Neutrophil (primary cell): ENCODE measurements at regions not wholly inside any gene's neighbourhood (a gene's known extent, or its start where the extent isn't known, plus 50 kb on each side); places are given as distances from the start of the nearest gene placed in this dataset.

Source experiments
- H3K27ac ChIP-seq: fragments of 200-600 bp; sonication (generic); 2 replicates; pipeline ENCODE4 v1.5.1; 2016; ENCODE audit warnings: mild to moderate bottlenecking, moderate library complexity
- H3K27me3 ChIP-seq: fragments of 200-600 bp; sonication (generic); 2 replicates; pipeline ENCODE4 v1.6.0; 2016; ENCODE audit warnings: mild to moderate bottlenecking
- H3K36me3 ChIP-seq: fragments of 200-600 bp; sonication (generic); 2 replicates; pipeline ENCODE4 v1.5.1; 2017
- H3K4me1 ChIP-seq, 2 experiments: fragments of 200-600 bp in 1 of 2; sonication (generic) in 1 of 2; 1 replicate in 1 of 2; 2 replicates in 1 of 2; pipeline versions ENCODE4 v1.5.1 to v1.6.1; 2013 to 2016; ENCODE audit warnings: low read depth in 1 of 2, low read length in 1 of 2, mild to moderate bottlenecking in 1 of 2, moderate library complexity in 1 of 2; ENCODE audit not compliant: control insufficient read depth in 1 of 2, insufficient read depth in 1 of 2
- H3K4me3 ChIP-seq, 2 experiments: fragments of 200-600 bp in 1 of 2; sonication (generic) in 1 of 2; 1 replicate in 1 of 2; 2 replicates in 1 of 2; pipeline ENCODE4 v1.5.1; 2013 to 2016; ENCODE audit warnings: low read depth in 1 of 2, low read length in 1 of 2, mild to moderate bottlenecking in 1 of 2, moderate library complexity in 1 of 2
- H3K9me3 ChIP-seq: fragments of 200-600 bp; sonication (generic); 2 replicates; pipeline ENCODE4 v1.5.1; 2016
- TF ChIP-seq, protein P1 (sequence below): fragments of 200-600 bp; sonication (generic); IDR thresholded peaks from 2 replicates; pipeline ENCODE4 v1.5.1; 2016; ENCODE audit warnings: antibody characterized with exemption

DNA sequence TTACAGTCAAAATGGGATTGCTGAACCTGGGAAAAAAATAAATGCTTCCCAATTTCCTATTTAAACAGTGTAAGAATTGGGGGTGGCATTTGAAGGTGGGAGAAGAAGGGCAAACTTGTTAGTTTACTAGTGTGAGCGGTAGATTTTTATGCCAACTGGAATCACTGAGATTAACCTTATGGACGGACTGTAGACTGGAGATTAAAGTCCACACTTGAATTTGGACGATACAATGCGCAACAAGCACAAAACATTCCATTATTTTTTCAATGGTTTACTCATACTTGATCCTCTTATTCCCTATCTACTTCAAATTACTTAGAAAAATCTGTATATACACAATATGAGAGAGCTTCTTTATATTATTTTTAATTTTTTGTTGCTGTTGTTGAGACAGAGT, 269.6 kb upstream of the KLF14 start:
- H3K4me1 ChIP-seq = peaks cover 13 to 20% of the 10 kb centered on the region in 2 experiments
- H3K27ac ChIP-seq = no peak overlapping the region
- H3K36me3 ChIP-seq = peaks cover 12% of the 10 kb centered on the region
- no peaks in the 10 kb centered on the region for H3K27me3 ChIP-seq
- no peak overlapping the region for H3K4me3 ChIP-seq
- TF ChIP-seq, protein P1, sequence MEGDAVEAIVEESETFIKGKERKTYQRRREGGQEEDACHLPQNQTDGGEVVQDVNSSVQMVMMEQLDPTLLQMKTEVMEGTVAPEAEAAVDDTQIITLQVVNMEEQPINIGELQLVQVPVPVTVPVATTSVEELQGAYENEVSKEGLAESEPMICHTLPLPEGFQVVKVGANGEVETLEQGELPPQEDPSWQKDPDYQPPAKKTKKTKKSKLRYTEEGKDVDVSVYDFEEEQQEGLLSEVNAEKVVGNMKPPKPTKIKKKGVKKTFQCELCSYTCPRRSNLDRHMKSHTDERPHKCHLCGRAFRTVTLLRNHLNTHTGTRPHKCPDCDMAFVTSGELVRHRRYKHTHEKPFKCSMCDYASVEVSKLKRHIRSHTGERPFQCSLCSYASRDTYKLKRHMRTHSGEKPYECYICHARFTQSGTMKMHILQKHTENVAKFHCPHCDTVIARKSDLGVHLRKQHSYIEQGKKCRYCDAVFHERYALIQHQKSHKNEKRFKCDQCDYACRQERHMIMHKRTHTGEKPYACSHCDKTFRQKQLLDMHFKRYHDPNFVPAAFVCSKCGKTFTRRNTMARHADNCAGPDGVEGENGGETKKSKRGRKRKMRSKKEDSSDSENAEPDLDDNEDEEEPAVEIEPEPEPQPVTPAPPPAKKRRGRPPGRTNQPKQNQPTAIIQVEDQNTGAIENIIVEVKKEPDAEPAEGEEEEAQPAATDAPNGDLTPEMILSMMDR = no peak
- no peaks in the 10 kb centered on the region for H3K9me3 ChIP-seq

DNA sequence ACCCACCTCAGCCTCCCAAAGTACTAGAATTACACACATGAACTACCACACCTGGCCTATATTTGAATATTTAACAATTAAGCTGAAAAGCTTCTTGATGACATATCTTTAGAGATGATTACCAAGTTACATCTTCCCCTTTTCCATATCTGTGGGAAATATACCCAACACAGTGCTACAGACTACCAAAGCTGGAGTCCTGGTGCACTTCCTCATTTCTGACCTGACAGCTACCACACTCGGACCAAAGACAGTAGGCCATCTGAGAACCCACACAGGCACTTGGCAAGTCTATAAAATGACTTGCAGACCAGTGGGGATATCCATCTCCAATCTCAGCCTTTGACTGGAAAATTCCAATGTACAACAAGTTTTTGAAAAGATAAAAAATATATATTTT, 270.4 kb upstream of the KLF14 start:
- H3K27ac ChIP-seq = peak overlapping the region; percentile 33
- H3K4me1 ChIP-seq = peaks cover 13 to 20% of the 10 kb centered on the region in 2 experiments
- peaks cover 12% of the 10 kb centered on the region for H3K36me3 ChIP-seq
- TF ChIP-seq, protein P1 = no peak
- H3K27me3 ChIP-seq = no peaks in the 10 kb centered on the region
- H3K9me3 ChIP-seq = no peaks in the 10 kb centered on the region
- H3K4me3 ChIP-seq = no peak overlapping the region

DNA sequence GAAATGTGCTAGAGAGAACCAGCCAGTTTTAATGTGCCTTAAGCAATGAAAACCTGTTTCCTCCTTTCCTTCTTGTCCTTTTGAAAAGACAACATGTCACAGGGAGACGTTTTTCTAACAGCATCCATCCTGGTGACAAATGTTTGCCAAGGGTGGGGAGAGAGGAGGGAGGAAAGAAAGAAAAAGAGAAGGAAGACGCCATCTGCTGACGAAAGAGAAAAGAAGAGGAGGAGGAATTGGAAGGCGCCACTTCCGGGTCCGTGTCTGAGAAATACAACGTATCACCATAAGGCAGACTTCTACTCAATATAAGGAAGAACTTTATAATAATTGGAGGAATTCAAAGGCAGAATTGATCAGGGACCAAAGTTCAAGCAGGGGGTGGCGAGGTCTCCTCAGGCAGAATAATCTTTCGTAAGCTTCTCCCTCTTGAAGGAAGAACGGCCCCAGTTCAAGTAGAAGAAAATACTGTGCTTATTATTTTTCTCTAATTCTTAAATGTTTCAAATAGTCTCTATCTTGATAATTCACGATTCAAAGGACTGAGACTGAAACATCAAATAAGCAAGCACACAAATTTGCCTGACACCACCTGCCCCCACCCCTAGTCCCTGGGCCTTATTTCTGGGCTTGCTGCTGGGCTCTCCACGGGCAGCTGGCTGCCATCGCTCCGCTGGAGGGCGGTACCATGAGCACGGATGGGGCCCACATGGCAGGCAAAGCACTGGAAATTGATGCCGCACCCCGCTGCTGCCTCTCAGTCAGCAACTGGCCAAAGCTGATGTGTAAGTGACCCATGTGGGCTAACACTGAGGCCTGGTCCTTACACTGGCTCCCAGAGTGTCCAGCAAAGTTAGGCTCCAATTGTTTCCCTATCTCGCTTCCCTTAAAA, 273.7 kb upstream of the KLF14 start:
- Histone ChIP-seq H3K4me1 (peaks cover 43 to 52% of the 10 kb centered on the region in 2 experiments), H3K27ac (peak overlapping the region; percentile 72), H3K36me3 (peaks cover 3% of the 10 kb centered on the region), H3K27me3 (no peaks in the 10 kb centered on the region), H3K9me3 (no peaks in the 10 kb centered on the region), H3K4me3 (peak overlapping the region in 1 of 2 experiments; percentile 11)
- TF ChIP-seq, protein P1 = peak; percentile 48

DNA sequence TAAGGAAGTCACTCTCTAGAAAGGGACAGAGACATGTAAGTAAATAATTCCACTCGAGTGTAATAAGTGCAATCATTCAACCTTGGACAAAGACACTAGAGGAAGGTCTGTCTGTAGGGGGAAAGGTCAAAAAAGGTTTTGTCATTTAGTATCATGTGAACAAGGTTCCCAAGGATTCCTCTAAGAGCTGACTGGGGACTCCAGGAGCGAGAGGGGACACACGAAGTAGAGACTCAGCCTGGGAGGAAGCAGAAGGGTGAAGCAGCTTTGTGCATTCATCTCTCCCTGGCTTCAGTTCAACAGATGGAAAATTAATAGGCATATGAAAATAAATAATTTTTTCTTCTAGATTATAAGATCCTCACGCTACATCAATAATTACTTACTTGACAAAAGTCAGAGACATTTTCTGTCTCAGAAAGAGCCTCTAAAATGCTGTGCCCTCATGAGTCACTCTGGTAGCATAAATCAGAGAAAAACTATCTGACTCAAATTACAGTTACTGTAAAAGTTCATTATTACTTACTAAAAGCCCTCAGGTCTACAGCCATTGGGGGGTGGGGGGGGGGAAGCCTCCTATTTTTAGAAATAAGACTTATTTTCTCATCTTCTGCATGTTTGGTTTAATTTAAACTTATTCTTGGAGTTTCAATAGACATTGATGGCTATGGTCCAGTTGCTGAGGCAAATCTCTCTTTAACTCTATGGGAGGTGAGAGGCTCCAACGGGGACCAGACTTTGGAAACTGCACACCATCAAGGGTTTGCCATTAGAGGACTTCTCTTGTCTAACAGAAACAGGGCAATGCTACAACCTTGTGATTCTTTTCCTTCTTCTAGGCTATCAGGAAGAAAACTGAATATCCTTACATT, 275.1 kb upstream of the KLF14 start:
- TF ChIP-seq, protein P1 = no peak
- no peaks in the 10 kb centered on the region for H3K27me3 ChIP-seq
- no peak overlapping the region for H3K4me3 ChIP-seq
- peaks cover 3% of the 10 kb centered on the region for H3K36me3 ChIP-seq
- H3K4me1 ChIP-seq = peaks cover 50 to 65% of the 10 kb centered on the region in 2 experiments
- no peaks in the 10 kb centered on the region for H3K9me3 ChIP-seq
- no peak overlapping the region for H3K27ac ChIP-seq

DNA sequence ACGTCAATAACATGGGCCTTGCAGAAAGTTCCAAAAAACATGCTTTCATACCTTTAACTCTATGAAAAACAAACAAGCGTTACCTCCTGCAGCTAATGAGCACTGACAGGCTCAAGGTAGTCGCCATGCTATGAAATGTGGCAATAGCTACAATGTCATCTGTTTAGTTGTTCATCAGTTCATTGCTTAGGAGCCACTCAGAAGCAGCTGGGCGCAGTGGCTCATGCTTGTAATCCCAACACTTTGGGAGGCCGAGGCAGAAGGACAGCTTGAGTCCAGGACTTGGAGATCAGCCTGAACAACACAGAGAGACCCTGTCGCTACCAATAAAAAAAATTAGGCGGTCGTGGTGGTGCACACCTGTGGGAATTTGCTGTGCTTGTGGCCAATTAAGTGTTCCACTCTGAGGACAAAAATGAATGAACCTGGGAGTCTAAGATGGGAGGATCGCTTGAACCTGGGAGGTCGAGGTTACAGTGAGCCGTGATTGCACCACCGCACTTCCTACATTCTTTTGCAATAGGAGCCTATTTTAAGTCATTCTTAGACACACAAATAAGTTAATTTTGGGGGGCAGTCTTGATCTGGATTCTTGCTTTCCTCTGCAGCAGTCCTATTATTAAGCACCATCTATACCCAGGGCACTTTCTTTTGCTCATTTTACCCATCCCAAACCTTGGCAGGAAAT, 276.2 kb upstream of the KLF14 start:
- Histone ChIP-seq H3K4me3 (no peak overlapping the region), H3K4me1 (peaks cover 50 to 63% of the 10 kb centered on the region in 2 experiments), H3K27me3 (no peaks in the 10 kb centered on the region), H3K9me3 (no peaks in the 10 kb centered on the region), H3K27ac (peak overlapping the region; percentile 59), H3K36me3 (peaks cover 8% of the 10 kb centered on the region)
- TF ChIP-seq, protein P1 = no peak
